Uterus (tissue), 2 donors: ENCODE measurements at regions not wholly inside any gene's neighbourhood (a gene's known extent, or its start where the extent isn't known, plus 50 kb on each side); places are given as distances from the start of the nearest gene placed in this dataset.

ENCODE experiments used
- POLR2A ChIP-seq, 2 donors: fragments of 450-650 bp; IDR thresholded peaks; one replicate each; pipeline ENCODE4 v1.6.1; 2016; ENCODE audit warnings: antibody characterized with exemption in 2 of 2, mild to moderate bottlenecking in 1 of 2, moderate library complexity in 1 of 2
- TF ChIP-seq, protein P1 (sequence below), 4 experiments: fragments of 200-600 bp in 2 of 4; fragments of 450-650 bp in 2 of 4; sonication (generic) in 2 of 4; IDR thresholded peaks; one replicate each; pipeline ENCODE4 v1.5.1; 2016 to 2019; ENCODE audit warnings: antibody characterized with exemption in 4 of 4, mild to moderate bottlenecking in 2 of 4, moderate library complexity in 1 of 4

DNA sequence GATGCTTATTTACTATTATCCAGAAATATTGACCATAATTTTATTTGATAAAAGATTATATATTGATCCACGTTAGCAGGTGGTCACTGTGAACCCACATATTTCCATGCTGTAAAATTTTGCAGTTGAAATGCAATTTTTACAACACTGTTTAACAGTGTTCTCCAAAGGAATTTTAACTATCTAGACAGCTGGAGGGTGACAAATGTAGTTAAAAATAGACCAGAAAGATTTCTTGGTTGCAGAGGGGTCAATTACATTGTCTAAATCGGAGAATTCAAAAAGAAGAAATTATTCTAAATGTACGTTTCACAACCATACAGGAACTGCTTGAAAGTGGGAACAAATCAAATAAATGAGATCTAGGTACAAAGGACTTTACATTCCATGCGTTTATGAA, 625.2 kb upstream of the NCAM2 start:
- TF ChIP-seq, protein P1, sequence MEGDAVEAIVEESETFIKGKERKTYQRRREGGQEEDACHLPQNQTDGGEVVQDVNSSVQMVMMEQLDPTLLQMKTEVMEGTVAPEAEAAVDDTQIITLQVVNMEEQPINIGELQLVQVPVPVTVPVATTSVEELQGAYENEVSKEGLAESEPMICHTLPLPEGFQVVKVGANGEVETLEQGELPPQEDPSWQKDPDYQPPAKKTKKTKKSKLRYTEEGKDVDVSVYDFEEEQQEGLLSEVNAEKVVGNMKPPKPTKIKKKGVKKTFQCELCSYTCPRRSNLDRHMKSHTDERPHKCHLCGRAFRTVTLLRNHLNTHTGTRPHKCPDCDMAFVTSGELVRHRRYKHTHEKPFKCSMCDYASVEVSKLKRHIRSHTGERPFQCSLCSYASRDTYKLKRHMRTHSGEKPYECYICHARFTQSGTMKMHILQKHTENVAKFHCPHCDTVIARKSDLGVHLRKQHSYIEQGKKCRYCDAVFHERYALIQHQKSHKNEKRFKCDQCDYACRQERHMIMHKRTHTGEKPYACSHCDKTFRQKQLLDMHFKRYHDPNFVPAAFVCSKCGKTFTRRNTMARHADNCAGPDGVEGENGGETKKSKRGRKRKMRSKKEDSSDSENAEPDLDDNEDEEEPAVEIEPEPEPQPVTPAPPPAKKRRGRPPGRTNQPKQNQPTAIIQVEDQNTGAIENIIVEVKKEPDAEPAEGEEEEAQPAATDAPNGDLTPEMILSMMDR (IDR thresholded peaks at IDR 0.05), result no peak
- TF ChIP-seq POLR2A (IDR thresholded peaks at IDR 0.05), result no peak
